Coronary artery (tissue), 2 donors: ENCODE measurements at regions not wholly inside any gene's neighbourhood (a gene's known extent, or its start where the extent isn't known, plus 50 kb on each side); places are given as distances from the start of the nearest gene placed in this dataset.
"Not testable (repeated sequence)": the region's sequence is repeated elsewhere in the genome, so short reads cannot be mapped to it uniquely, and the experiment has no call there.

Experiments
- DNase-seq: peaks from one replicate; pipeline ENCODE4 v3.0.0-alpha.2; 2017; ENCODE audit warnings: low spot score
- H3K27ac ChIP-seq, 2 donors: fragments of 200-600 bp; sonication (generic); one replicate each; pipeline ENCODE4 v1.5.1; 2016 to 2019
- H3K4me3 ChIP-seq: fragments of 200-600 bp; sonication (generic); 2 replicates; pipeline ENCODE4 v1.5.1; 2016; ENCODE audit warnings: mild to moderate bottlenecking, moderate library complexity

- not testable (repeated sequence) for H3K27ac ChIP-seq, H3K4me3 ChIP-seq, DNase-seq
Observed at GRCh38 chr1:121036792-121037191, 147.2 kb downstream of the PPIAL4A start.

DNA sequence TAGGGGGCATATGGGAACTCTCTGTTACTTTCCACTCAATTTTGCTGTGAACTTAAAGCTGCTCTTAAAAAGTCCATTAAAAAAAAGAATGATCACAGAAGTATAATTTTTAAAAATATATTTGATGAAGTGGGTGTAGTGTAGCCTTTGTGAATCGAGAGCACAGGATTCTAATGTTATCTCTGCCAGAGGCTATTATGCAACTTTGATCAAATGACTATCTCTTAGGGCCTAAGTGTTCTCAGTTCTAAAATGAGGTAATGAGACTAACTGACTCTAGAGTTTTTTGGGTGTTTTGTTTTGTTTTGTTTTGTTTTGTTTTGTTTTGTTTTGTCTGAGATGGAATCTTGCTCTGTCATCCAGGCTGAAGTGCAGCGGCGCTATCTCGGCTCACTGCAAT is 143.2 kb downstream of the FAM72B start:
- H3K27ac ChIP-seq, DNase-seq, H3K4me3 ChIP-seq: not testable (repeated sequence)

DNA sequence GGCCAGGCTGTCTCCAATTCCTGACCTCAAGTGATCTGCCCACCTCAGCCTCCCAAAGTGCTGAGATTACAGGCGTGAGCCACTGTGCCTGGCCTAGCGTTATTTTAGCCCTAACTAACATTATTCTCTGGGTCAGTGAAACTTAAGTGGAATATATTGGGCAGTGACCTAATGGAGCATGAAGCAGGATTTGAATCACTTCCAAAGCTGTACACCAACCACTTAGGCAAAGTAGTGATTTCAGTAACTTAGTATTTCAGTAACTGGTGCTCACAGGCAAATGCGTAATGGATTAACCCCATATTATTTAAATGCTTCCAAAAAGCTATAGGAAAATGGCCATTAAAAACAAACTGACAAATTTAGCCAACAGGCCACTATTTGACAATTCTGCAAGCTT is 142.6 kb downstream of the FAM72B start:
- DNase-seq, H3K27ac ChIP-seq, H3K4me3 ChIP-seq: not testable (repeated sequence)

DNA sequence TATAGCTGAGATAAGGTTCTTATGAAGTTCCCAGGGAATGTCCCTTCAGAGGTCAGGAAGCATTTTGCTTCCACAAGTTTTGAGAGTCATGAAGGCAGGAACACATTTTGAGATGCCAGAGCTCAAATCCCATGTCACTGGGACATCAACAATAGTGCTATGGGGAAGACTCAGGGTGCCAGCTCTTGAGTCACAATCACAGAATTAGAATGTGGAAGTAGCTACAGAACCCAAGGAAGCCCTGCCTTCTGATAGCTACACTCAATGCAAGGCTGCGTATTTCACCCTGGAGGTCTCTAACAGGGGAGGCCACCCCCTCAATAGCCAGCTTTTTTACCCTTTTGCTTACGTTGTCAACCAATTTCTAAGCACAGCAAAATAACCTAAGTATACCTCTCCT is 141.3 kb downstream of the FAM72B start:
- not testable (repeated sequence) for DNase-seq, H3K4me3 ChIP-seq, H3K27ac ChIP-seq

DNA sequence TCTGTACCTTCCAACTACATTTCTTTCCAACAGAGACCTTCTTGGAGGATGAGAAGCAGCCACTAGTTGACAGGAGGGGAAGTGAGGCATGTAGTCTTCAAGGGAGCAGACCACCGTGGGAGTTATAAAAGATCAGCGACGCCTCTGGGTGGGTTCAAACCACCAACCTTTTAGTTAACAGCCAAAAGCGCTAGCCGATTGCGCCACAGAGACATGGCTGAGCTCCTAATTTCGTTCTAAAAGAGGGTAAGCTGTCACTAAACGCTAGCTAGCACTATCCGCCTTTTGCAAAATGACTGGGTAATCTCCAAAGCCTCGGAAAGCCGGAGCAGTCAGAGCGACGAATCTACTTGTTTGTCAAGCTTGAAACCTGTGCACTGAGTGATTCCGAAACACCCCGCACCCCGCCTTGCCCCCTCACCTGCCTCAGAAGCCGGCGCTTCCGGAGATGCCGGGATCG is 135.8 kb downstream of the FAM72B start:
- not testable (repeated sequence) for H3K4me3 ChIP-seq, H3K27ac ChIP-seq, DNase-seq

DNA sequence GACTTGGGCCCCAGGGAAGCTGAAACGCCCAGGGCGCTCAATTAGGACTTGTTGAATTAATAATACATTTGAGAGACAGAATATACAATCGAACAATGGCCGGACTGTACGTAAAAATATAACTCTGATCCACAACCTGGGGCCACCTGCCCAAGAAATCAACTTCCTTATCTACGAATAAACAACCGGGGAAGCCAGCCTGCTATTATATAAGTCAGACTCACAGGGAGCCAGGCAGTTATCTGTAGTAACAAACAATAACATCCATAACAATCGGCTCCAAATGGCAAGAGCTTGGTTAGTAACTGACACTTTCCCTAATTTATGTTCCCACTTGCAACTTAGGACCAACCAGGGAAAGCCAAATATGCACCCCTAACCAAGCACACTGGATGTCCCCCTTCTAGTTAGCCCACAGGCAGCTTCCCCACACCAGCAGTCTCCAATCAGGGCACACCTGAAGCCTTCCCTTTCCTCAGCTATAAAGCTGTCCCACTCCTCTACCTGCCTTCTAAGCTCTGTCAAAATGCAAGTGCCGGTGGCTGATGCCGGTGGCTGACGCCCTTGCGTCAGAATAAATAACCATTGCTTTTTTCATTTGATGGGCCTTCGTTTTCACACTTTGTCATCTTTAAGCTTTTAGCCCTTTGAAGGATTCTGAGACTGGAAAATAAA is 135.2 kb downstream of the FAM72B start:
- not testable (repeated sequence) for H3K27ac ChIP-seq, DNase-seq, H3K4me3 ChIP-seq

GRCh38 chr1:121050097-121050496 is 134.0 kb downstream of the FAM72B start:
- H3K4me3 ChIP-seq, result not testable (repeated sequence)

DNA sequence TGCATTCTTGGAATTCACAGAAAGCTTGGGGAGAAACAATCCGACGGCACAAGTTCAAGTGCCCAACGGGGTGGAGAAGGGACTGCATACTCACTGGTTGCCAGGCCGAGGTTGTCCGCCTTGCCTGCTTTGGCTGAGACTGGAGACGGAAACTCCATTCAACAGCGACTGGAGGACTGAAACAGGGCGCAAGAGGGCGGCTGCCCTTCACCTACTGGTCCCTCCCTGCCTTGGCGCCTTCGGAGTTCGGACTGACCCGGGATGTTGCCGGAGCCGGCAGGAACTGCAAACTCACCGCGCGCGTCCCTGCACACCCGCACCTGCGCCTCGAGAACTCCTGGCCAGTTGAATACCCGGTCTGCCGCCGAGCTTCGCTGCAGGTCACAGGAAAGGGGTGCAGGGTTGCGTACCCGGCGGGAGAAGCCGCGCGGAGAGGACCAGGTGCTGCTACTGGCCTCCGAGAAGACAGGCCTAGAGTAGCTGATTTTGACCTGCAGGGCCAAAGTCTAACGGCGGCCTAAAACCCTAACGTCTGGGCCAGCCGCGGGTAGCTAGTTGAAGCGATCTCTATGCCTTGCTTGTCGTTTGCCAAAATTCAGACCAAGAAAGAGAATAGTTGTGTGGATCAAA is 132.9 kb downstream of the FAM72B start:
- not testable (repeated sequence) for H3K4me3 ChIP-seq, H3K27ac ChIP-seq, DNase-seq

More at GRCh38 chr1:121050097-121050496, 134.0 kb downstream of the FAM72B start:
- H3K27ac ChIP-seq, DNase-seq: not testable (repeated sequence)

DNA sequence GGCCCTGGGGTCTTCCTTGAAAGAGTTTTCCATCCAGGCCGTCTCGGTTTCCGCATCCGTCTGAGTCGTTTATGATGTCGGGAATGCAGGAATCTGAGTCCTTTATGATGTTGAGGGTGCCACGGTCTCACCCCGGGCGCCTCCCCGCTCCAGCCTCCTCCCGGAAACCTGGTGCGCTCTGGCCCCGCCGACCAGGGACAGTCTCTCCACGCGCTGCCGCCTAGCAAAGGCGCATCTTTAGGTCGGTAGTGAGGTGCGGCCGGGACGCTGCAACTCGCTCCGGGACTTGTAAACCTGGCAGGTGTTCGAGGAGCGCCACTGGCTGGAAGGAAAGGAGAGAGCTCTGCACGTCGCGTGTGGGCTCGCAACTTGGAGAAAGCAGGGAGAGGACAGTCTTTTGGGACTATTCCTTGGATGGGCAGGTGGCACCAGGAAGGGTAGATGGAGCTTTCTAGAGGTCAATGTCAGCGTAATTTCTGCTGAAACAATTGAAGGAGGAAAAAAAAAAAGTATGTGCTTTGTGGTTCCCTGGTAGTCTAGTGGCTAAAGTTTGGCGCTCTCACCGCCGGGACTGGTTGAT is 132.0 kb downstream of the FAM72B start:
- DNase-seq, H3K27ac ChIP-seq, H3K4me3 ChIP-seq: not testable (repeated sequence)

GRCh38 chr1:121054928-121055327 is 129.2 kb downstream of the FAM72B start:
- H3K4me3 ChIP-seq, DNase-seq, H3K27ac ChIP-seq: not testable (repeated sequence)

DNA sequence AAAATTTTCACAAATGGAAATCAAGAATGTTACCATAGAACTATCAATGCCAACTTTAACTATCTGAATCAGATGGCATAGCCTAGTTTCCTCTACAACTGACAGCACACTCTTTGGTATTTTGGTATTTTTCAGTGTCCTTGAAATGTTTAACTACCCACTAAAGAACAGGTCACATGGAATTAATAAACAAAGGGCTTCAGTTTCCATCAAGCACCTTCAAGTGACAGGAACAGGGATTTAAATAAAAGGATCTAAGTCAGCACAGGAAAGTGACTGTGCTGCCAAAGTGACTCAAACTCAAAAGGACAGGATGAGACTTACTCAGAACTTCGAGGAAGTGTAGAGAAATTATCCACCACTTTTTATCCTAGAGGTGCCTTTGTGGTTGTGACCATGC is 117.2 kb downstream of the FAM72B start:
- DNase-seq, H3K27ac ChIP-seq: not testable (repeated sequence)

GRCh38 chr1:121068738-121069499 is 115.2 kb downstream of the FAM72B start:
- not testable (repeated sequence) for DNase-seq

More for the DNA sequence above, 117.2 kb downstream of the FAM72B start:
- not testable (repeated sequence) for H3K4me3 ChIP-seq

DNA sequence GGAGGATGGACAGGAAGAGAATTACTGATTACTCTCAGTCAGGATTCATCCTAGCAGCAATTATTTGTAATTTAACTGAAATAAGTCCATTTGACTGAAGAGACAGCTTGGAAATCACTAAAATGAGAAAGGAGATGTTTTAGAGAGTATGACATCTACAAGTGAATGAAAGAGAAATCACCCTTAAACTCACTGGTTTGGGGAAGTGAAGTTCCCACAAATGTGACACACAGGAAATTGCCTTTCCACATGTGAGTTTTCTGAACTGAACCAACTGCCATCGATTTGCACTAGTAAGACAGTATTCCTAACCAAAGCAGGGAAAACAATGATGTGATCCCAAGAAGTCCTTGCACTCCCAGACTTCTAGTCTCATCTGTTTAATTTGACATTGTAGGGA is 110.3 kb downstream of the FAM72B start:
- H3K27ac ChIP-seq, H3K4me3 ChIP-seq, DNase-seq: not testable (repeated sequence)

More at GRCh38 chr1:121068738-121069499, 115.2 kb downstream of the FAM72B start:
- H3K27ac ChIP-seq, H3K4me3 ChIP-seq: not testable (repeated sequence)

DNA sequence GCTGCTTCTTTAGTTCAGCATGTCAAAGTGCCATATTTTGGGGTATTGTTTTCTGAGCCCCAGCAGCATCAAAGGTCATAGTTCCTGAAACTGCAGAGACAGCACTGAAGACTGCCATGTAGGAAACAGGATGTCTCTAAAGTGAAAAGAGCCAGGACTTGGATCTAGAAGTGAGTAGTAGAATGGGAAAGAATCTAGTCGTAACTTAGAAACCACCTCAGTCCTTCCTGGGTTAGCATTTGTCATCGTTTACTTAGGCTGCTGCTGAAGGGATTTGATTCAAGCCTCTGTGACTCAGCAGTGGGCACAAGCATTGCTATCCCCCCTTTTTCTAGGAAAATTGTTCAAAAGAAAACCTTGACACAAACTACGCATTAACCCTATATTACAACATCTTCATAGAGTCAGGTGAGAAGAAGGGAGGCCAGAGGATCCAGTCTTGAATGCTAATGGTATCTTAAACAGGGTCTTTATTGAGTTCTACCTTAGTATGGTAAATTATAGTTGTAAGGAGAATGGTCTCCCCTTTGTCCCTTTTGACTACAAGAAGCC is 108.8 kb downstream of the FAM72B start:
- not testable (repeated sequence) for H3K4me3 ChIP-seq, H3K27ac ChIP-seq, DNase-seq

- not testable (repeated sequence) for DNase-seq, H3K4me3 ChIP-seq, H3K27ac ChIP-seq
Observed at GRCh38 chr1:121076674-121077073, 107.5 kb downstream of the FAM72B start.

GRCh38 chr1:121079655-121080054 is 104.5 kb downstream of the FAM72B start:
- H3K27ac ChIP-seq, H3K4me3 ChIP-seq, DNase-seq: not testable (repeated sequence)

- DNase-seq, H3K4me3 ChIP-seq, H3K27ac ChIP-seq: not testable (repeated sequence)
Observed at GRCh38 chr1:121080197-121080903, 103.8 kb downstream of the FAM72B start.

GRCh38 chr1:121080904-121081264 is 103.3 kb downstream of the FAM72B start:
- DNase-seq, H3K27ac ChIP-seq, H3K4me3 ChIP-seq: not testable (repeated sequence)
